Aorta (tissue), 5 donors: ENCODE measurements at regions not wholly inside any gene's neighbourhood (a gene's known extent, or its start where the extent isn't known, plus 50 kb on each side); places are given as distances from the start of the nearest gene placed in this dataset.
A peak's percentile ranks its signal among the peaks of the same experiment; 100 is the strongest.

Source experiments
- ATAC-seq: fragments of 200-7000 bp; cut with Tn5 transposase; one replicate; pipeline ENCODE4 v1.9.1; 2022; ENCODE audit warnings: moderate library complexity; ENCODE audit not compliant: low FRiP score
- DNase-seq, 2 donors: peaks; one replicate each; pipeline ENCODE4 v3.0.0-alpha.2; 2020
- H3K27ac ChIP-seq, 2 donors: one replicate each; pipeline ENCODE4 v1.5.1; 2013; ENCODE audit warnings: low read length in 2 of 2, mild to moderate bottlenecking in 2 of 2, moderate library complexity in 2 of 2, control low read depth in 1 of 2, inconsistent platforms in 1 of 2, low read depth in 1 of 2
- H3K27me3 ChIP-seq, 2 donors: one replicate each; pipeline ENCODE4 v1.6.1; 2013; ENCODE audit warnings: control low read depth in 1 of 2, low read length in 1 of 2, mild to moderate bottlenecking in 1 of 2, moderate library complexity in 1 of 2; ENCODE audit not compliant: insufficient read depth in 2 of 2, control insufficient read depth in 1 of 2
- H3K36me3 ChIP-seq, 2 donors: one replicate each; pipeline ENCODE4 v1.6.1; 2013; ENCODE audit warnings: control low read depth in 1 of 2, low read length in 1 of 2, mild to moderate bottlenecking in 1 of 2; ENCODE audit not compliant: insufficient read depth in 2 of 2, control insufficient read depth in 1 of 2
- H3K4me1 ChIP-seq, 2 donors: one replicate each; pipeline ENCODE4 v1.6.1; 2013; ENCODE audit warnings: low read length in 2 of 2, control low read depth in 1 of 2, mild to moderate bottlenecking in 1 of 2, moderate library complexity in 1 of 2; ENCODE audit not compliant: insufficient read depth in 2 of 2, control insufficient read depth in 1 of 2
- H3K4me3 ChIP-seq, 2 donors: one replicate each; pipeline ENCODE4 v1.5.1; 2013; ENCODE audit warnings: low read length in 2 of 2, control low read depth in 1 of 2, mild to moderate bottlenecking in 1 of 2
- H3K9me3 ChIP-seq: one replicate; pipeline ENCODE4 v1.6.1; 2013; ENCODE audit warnings: mild to moderate bottlenecking, low read length; ENCODE audit not compliant: control insufficient read depth
- WGBS, 2 donors: extraction: QIAGEN DNeasy Blood & Tissue Kit; methylation state at CpG; one replicate each; pipeline ENCODE4 v1.1.7; 2013; 5-methylcytosine and 5-hydroxymethylcytosine counted together
- intact Hi-C, 2 donors: fragments of 100-400 bp; cut with DNase I; formaldehyde crosslinking; loops; one replicate each; pipeline versions ENCODE4 v1.14.2 to v1.15.0; 2022
- donor health status: healthy with polysubstance abuse.
- donor health status: Bipolar disorder and iron deficiency.
- donor health status: DM: no; HTN: no; CAD: no.
- donor health status: DM: no; HTN: no; CAD: no.
- donor health status: DM: yes; HTN: yes; CAD: no.

GRCh38 chr15:55056500-55056899 is 140.2 kb downstream of the RSL24D1 start:
- no peaks in the 10 kb centered on the region for H3K36me3 ChIP-seq
- 53 to 60% methylated on average over 3 of the region's 3 CpGs for whole genome bisulfite sequencing, 2 donors
- peaks cover 0 to 6% of the 10 kb centered on the region in 2 donors for H3K4me1 ChIP-seq
- H3K27ac ChIP-seq = no peak overlapping the region
- no peak overlapping the region for H3K4me3 ChIP-seq
- no peak for DNase-seq
- H3K27me3 ChIP-seq = no peaks in the 10 kb centered on the region
- H3K9me3 ChIP-seq = no peaks in the 10 kb centered on the region
- intact Hi-C loops = no loop called here
- no peak for ATAC-seq

- intact Hi-C loops = no loop called here
Measured at GRCh38 chr15:55044162-55044561, 152.6 kb downstream of the RSL24D1 start.

GRCh38 chr15:55037071-55037470 is 159.7 kb downstream of the RSL24D1 start:
- H3K4me3 ChIP-seq = no peak overlapping the region
- no peaks in the 10 kb centered on the region for H3K36me3 ChIP-seq
- H3K27me3 ChIP-seq = no peaks in the 10 kb centered on the region
- no peaks in the 10 kb centered on the region for H3K9me3 ChIP-seq
- no peak overlapping the region for H3K27ac ChIP-seq
- intact Hi-C loops = no loop called here
- WGBS, 2 donors = 0 to 1% methylated on average over 1 of the region's 1 CpG
- no peak for ATAC-seq
- no peaks in the 10 kb centered on the region for H3K4me1 ChIP-seq
- no peak for DNase-seq

More at GRCh38 chr15:55044162-55044561, 152.6 kb downstream of the RSL24D1 start:
- 87 to 91% methylated on average over 2 of the region's 2 CpGs for WGBS, 2 donors
- Histone ChIP-seq H3K27me3 (no peaks in the 10 kb centered on the region), H3K36me3 (no peaks in the 10 kb centered on the region), H3K4me1 (no peaks in the 10 kb centered on the region), H3K9me3 (no peaks in the 10 kb centered on the region), H3K27ac (no peak overlapping the region), H3K4me3 (no peak overlapping the region)
- ATAC-seq (no peak), DNase-seq (no peak)

- peaks cover 1% of the 10 kb centered on the region for H3K9me3 ChIP-seq
- DNase-seq = no peak
- 98 to 99% methylated on average over 2 of the region's 2 CpGs for WGBS, 2 donors
- H3K36me3 ChIP-seq = no peaks in the 10 kb centered on the region
- no peaks in the 10 kb centered on the region for H3K4me1 ChIP-seq
- no peak overlapping the region for H3K4me3 ChIP-seq
- no peak overlapping the region for H3K27ac ChIP-seq
- intact Hi-C loops = no loop called here
- ATAC-seq = no peak
- H3K27me3 ChIP-seq = no peaks in the 10 kb centered on the region
Measured at GRCh38 chr15:55035749-55036148, 161.0 kb downstream of the RSL24D1 start.

GRCh38 chr15:55033574-55033973 is 163.2 kb downstream of the RSL24D1 start:
- H3K4me1 ChIP-seq = no peaks in the 10 kb centered on the region
- no peak for ATAC-seq
- DNase-seq = no peak
- no peak overlapping the region for H3K27ac ChIP-seq
- no peaks in the 10 kb centered on the region for H3K36me3 ChIP-seq
- intact Hi-C loops = no loop called here
- peaks cover 1% of the 10 kb centered on the region for H3K9me3 ChIP-seq
- H3K27me3 ChIP-seq = no peaks in the 10 kb centered on the region
- WGBS, 2 donors = 94 to 96% methylated on average over 2 of the region's 2 CpGs
- no peak overlapping the region for H3K4me3 ChIP-seq

- intact Hi-C loops = no loop called here
Measured at GRCh38 chr15:55031727-55032126, 165.0 kb downstream of the RSL24D1 start.

DNA sequence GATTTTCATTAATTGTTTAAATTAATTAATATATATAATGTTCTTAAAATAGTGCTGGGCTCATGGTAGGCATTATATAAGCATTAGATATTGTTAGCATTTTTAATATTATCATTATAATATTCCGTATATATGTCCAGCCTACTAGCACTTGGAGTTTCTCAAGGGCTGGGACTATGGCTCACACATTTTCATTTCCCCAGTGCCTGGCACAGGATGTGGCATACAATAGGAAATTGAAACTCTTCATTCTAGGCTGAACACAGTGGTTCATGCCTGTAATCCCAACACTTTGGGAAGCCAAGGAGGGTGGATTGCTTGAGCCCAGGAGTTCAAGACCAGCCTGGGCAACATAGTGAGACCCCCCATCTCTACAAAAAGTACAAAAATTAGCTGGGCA is 170.4 kb downstream of the RSL24D1 start:
- H3K4me1 ChIP-seq = no peaks in the 10 kb centered on the region
- intact Hi-C loops = no loop called here
- no peaks in the 10 kb centered on the region for H3K27me3 ChIP-seq
- no peak overlapping the region for H3K27ac ChIP-seq
- H3K9me3 ChIP-seq = peaks cover 1% of the 10 kb centered on the region
- no peak for DNase-seq
- no peak for ATAC-seq
- no peaks in the 10 kb centered on the region for H3K36me3 ChIP-seq
- H3K4me3 ChIP-seq = no peak overlapping the region
- WGBS, 2 donors = 87 to 94% methylated on average over 1 of the region's 1 CpG

More at GRCh38 chr15:55031727-55032126, 165.0 kb downstream of the RSL24D1 start:
- Histone ChIP-seq H3K4me1 (no peaks in the 10 kb centered on the region), H3K36me3 (no peaks in the 10 kb centered on the region), H3K4me3 (no peak overlapping the region), H3K27me3 (no peaks in the 10 kb centered on the region), H3K9me3 (peaks cover 1% of the 10 kb centered on the region), H3K27ac (no peak overlapping the region)
- 72% methylated on average over 5 of the region's 5 CpGs for WGBS, 2 donors
- ATAC-seq = no peak
- DNase-seq = peak in 1 of 2 donors; percentile 45

GRCh38 chr15:55017635-55018034 is 179.1 kb downstream of the RSL24D1 start:
- no peak for DNase-seq

DNA sequence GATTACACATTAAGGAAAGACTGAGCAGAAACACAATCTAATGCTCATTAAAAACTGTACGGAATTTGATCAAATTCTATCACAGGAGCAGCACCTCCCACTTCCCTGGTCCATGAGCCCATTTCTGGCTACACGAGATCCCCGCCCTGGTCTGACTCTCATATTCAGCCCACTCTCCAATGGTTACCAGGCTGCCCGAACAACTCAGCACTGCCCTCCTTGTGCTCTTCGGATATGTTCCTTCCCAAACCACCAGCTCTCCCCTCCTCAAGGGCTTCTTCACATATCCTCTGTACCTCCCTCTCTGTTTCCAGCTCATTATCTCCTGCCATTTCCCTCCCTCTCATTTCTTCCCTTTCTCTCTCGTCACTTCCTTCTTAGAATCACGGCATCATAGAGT is 180.5 kb downstream of the RSL24D1 start:
- intact Hi-C loops = no loop called here
- Histone ChIP-seq H3K27me3 (no peaks in the 10 kb centered on the region), H3K4me3 (no peak overlapping the region), H3K27ac (no peak overlapping the region), H3K36me3 (no peaks in the 10 kb centered on the region), H3K9me3 (no peaks in the 10 kb centered on the region), H3K4me1 (no peaks in the 10 kb centered on the region)
- WGBS, 2 donors = 87 to 88% methylated on average over 7 of the region's 7 CpGs
- ATAC-seq (no peak), DNase-seq (no peak)

More at GRCh38 chr15:55017635-55018034, 179.1 kb downstream of the RSL24D1 start:
- Histone ChIP-seq H3K9me3 (no peaks in the 10 kb centered on the region), H3K4me3 (no peak overlapping the region), H3K4me1 (no peaks in the 10 kb centered on the region), H3K36me3 (no peaks in the 10 kb centered on the region), H3K27ac (no peak overlapping the region), H3K27me3 (no peaks in the 10 kb centered on the region)
- intact Hi-C loops = no loop called here
- ATAC-seq = no peak
